Right atrium auricular region (tissue), 2 donors: ENCODE measurements at regions not wholly inside any gene's neighbourhood (a gene's known extent, or its start where the extent isn't known, plus 50 kb on each side); places are given as distances from the start of the nearest gene placed in this dataset.
"Not testable (repeated sequence)": the region's sequence is repeated elsewhere in the genome, so short reads cannot be mapped to it uniquely, and the experiment has no call there.

Experiments used
- DNase-seq: peaks from one replicate; pipeline ENCODE4 v3.0.0-alpha.2; 2019; ENCODE audit warnings: low spot score
- H3K27ac ChIP-seq, 2 donors: fragments of 200-600 bp; sonication (generic); 1 replicate in 1 of 2; 2 replicates in 1 of 2; pipeline ENCODE4 v1.5.1; 2016 to 2019
- H3K27me3 ChIP-seq, 2 donors: fragments of 200-600 bp; sonication (generic); one replicate each; pipeline versions ENCODE4 v1.5.1 to v1.6.0; 2017 to 2019
- H3K36me3 ChIP-seq: fragments of 200-600 bp; sonication (generic); one replicate; pipeline ENCODE4 v1.5.1; 2016
- H3K4me1 ChIP-seq, 2 donors: fragments of 200-600 bp; sonication (generic); one replicate each; pipeline versions ENCODE4 v1.5.1 to v1.6.0; 2017 to 2019
- H3K4me3 ChIP-seq, 2 donors: fragments of 200-600 bp; sonication (generic); 1 replicate in 1 of 2; 2 replicates in 1 of 2; pipeline ENCODE4 v1.5.1; 2017 to 2019; ENCODE audit warnings: mild to moderate bottlenecking in 1 of 2, moderate library complexity in 1 of 2
- H3K9me3 ChIP-seq, 2 donors: fragments of 200-600 bp; sonication (generic); one replicate each; pipeline ENCODE4 v1.5.1; 2019
- CTCF ChIP-seq, 2 donors: fragments of 200-600 bp; sonication (generic); IDR thresholded peaks; one replicate each; pipeline ENCODE4 v1.5.1; 2019; ENCODE audit warnings: antibody characterized with exemption in 2 of 2

- no peak for TF ChIP-seq CTCF (IDR thresholded peaks at IDR 0.05)
- H3K4me3 ChIP-seq: no peak overlapping the region
- H3K9me3 ChIP-seq: no peaks in the 10 kb centered on the region
- H3K27ac ChIP-seq: no peak overlapping the region
- no peaks in the 10 kb centered on the region for H3K4me1 ChIP-seq
- H3K36me3 ChIP-seq: no peaks in the 10 kb centered on the region
- no peaks in the 10 kb centered on the region for H3K27me3 ChIP-seq
- no peak for DNase-seq
Observed at GRCh38 chr7:82511542-82511941, 68.0 kb upstream of the CACNA2D1 start.

GRCh38 chr7:82507976-82508677 lies 64.5 kb upstream of the CACNA2D1 start:
- Histone ChIP-seq H3K9me3 (no peaks in the 10 kb centered on the region), H3K36me3 (no peaks in the 10 kb centered on the region), H3K4me3 (no peak overlapping the region), H3K27ac (no peak overlapping the region), H3K27me3 (no peaks in the 10 kb centered on the region), H3K4me1 (no peaks in the 10 kb centered on the region)
- no peak for DNase-seq
- no peak for TF ChIP-seq CTCF (IDR thresholded peaks at IDR 0.05)

- Histone ChIP-seq H3K4me1 (no peaks in the 10 kb centered on the region), H3K9me3 (no peaks in the 10 kb centered on the region), H3K27me3 (no peaks in the 10 kb centered on the region), H3K4me3 (no peak overlapping the region), H3K36me3 (no peaks in the 10 kb centered on the region), H3K27ac (no peak overlapping the region)
- DNase-seq: no peak
- no peak for TF ChIP-seq CTCF (IDR thresholded peaks at IDR 0.05)
Observed at GRCh38 chr7:82507365-82507975, 63.9 kb upstream of the CACNA2D1 start.

- H3K4me3 ChIP-seq: no peak overlapping the region
- H3K36me3 ChIP-seq: no peaks in the 10 kb centered on the region
- H3K27me3 ChIP-seq: no peaks in the 10 kb centered on the region
- no peaks in the 10 kb centered on the region for H3K4me1 ChIP-seq
- TF ChIP-seq CTCF (IDR thresholded peaks at IDR 0.05): no peak
- H3K9me3 ChIP-seq: no peaks in the 10 kb centered on the region
- peak; percentile 63 for DNase-seq
- H3K27ac ChIP-seq: no peak overlapping the region
Observed at GRCh38 chr7:82506702-82507101, 63.1 kb upstream of the CACNA2D1 start.

GRCh38 chr7:82506208-82506607 lies 62.6 kb upstream of the CACNA2D1 start:
- no peak for TF ChIP-seq CTCF (IDR thresholded peaks at IDR 0.05)
- H3K4me1 ChIP-seq: no peaks in the 10 kb centered on the region
- no peak for DNase-seq
- H3K27me3 ChIP-seq: no peaks in the 10 kb centered on the region
- no peak overlapping the region for H3K4me3 ChIP-seq
- H3K9me3 ChIP-seq: no peaks in the 10 kb centered on the region
- no peak overlapping the region for H3K27ac ChIP-seq
- no peaks in the 10 kb centered on the region for H3K36me3 ChIP-seq

GRCh38 chr7:82501346-82501745 lies 57.8 kb upstream of the CACNA2D1 start:
- H3K9me3 ChIP-seq: no peaks in the 10 kb centered on the region
- no peak for DNase-seq
- no peak overlapping the region for H3K27ac ChIP-seq
- H3K27me3 ChIP-seq: no peaks in the 10 kb centered on the region
- no peaks in the 10 kb centered on the region for H3K4me1 ChIP-seq
- no peak for TF ChIP-seq CTCF (IDR thresholded peaks at IDR 0.05)
- no peak overlapping the region for H3K4me3 ChIP-seq
- no peaks in the 10 kb centered on the region for H3K36me3 ChIP-seq

- not testable (repeated sequence) for H3K27ac ChIP-seq, H3K36me3 ChIP-seq, DNase-seq, H3K9me3 ChIP-seq, H3K4me1 ChIP-seq, H3K4me3 ChIP-seq, H3K27me3 ChIP-seq
Observed at GRCh38 chr7:82499546-82499945, 56.0 kb upstream of the CACNA2D1 start.
